WTC11 (cell line): ENCODE measurements at regions not wholly inside any gene's neighbourhood (a gene's known extent, or its start where the extent isn't known, plus 50 kb on each side); places are given as distances from the start of the nearest gene placed in this dataset.

Experiments used
- CREB1 ChIP-seq: sonication (generic); formaldehyde crosslinking; IDR thresholded peaks from 2 replicates; pipeline ENCODE4 v1.8.0; 2023; ENCODE audit warnings: mild to moderate bottlenecking, missing genetic modification reagents
- GTF2I ChIP-seq: fragments of 250-450 bp; sonication (Bioruptor Pico); conservative IDR thresholded peaks from 2 replicates; pipeline ENCODE4 v1.4.0; 2021; ENCODE audit warnings: mild to moderate bottlenecking
- NFE2L1 ChIP-seq: sonication (generic); formaldehyde crosslinking; IDR thresholded peaks from 2 replicates; pipeline ENCODE4 v1.8.1; 2023; ENCODE audit warnings: missing genetic modification reagents
- ZBTB21 ChIP-seq: sonication (generic); formaldehyde crosslinking; IDR thresholded peaks from 2 replicates; pipeline ENCODE4 v1.8.1; 2023; ENCODE audit warnings: mild to moderate bottlenecking, missing genetic modification reagents, borderline replicate concordance
- TF ChIP-seq, protein P1 (sequence below): sonication (generic); formaldehyde crosslinking; IDR thresholded peaks from 2 replicates; pipeline ENCODE4 v1.8.0; 2022; ENCODE audit warnings: mild to moderate bottlenecking, missing genetic modification reagents
- TF ChIP-seq, protein P2 (sequence below): fragments of 200-600 bp; IDR thresholded peaks from 2 replicates; pipeline ENCODE4 v1.8.0; 2022; ENCODE audit warnings: antibody characterized with exemption
- TF ChIP-seq, protein P3 (sequence below): sonication (generic); formaldehyde crosslinking; IDR thresholded peaks from 2 replicates; pipeline ENCODE4 v1.8.0; 2022; ENCODE audit warnings: mild to moderate bottlenecking, missing genetic modification reagents
- TF ChIP-seq, protein P4 (sequence below): sonication (generic); formaldehyde crosslinking; IDR thresholded peaks from 2 replicates; pipeline ENCODE4 v1.8.1; 2022; ENCODE audit warnings: low read depth, mild to moderate bottlenecking, moderate library complexity, missing genetic modification reagents, borderline replicate concordance
- TF ChIP-seq, protein P5 (sequence below): sonication (generic); formaldehyde crosslinking; IDR thresholded peaks from 2 replicates; pipeline ENCODE4 v1.8.1; 2022; ENCODE audit warnings: low read depth, missing genetic modification reagents, borderline replicate concordance
- TF ChIP-seq, protein P6 (sequence below): sonication (generic); formaldehyde crosslinking; IDR thresholded peaks from 2 replicates; pipeline ENCODE4 v1.8.1; 2023; ENCODE audit warnings: mild to moderate bottlenecking, moderate library complexity, missing genetic modification reagents

DNA sequence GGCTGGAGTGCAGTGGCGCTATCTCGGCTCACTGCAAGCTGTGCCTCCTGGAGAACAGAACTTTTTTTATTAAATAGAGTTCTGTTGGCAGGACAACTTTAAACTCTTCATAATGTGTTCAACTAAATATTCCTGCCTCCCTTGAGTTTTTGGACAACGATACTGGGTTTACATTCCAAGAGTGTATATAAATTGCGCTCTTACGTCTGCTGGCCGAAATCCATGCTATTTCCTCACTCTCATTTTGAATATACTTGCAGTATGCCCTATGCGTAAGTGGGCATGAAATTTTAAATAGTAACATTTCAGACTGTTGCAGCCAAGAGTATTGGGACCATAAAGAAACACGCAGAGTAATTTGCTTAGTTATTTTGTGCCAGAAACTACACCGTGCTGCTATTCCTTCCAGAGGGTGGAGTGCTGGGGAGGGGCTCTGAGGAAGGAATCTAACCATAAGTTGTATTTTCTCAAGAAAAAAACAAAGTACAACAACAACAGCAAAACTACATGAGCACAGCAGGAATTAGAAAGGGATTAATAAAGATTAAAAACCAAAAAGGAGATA is 480.0 kb downstream of the NLGN4X start:
- TF ChIP-seq, protein P1, sequence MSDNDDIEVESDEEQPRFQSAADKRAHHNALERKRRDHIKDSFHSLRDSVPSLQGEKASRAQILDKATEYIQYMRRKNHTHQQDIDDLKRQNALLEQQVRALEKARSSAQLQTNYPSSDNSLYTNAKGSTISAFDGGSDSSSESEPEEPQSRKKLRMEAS (CRISPR knock-in tag): no peak
- TF ChIP-seq, protein P2, sequence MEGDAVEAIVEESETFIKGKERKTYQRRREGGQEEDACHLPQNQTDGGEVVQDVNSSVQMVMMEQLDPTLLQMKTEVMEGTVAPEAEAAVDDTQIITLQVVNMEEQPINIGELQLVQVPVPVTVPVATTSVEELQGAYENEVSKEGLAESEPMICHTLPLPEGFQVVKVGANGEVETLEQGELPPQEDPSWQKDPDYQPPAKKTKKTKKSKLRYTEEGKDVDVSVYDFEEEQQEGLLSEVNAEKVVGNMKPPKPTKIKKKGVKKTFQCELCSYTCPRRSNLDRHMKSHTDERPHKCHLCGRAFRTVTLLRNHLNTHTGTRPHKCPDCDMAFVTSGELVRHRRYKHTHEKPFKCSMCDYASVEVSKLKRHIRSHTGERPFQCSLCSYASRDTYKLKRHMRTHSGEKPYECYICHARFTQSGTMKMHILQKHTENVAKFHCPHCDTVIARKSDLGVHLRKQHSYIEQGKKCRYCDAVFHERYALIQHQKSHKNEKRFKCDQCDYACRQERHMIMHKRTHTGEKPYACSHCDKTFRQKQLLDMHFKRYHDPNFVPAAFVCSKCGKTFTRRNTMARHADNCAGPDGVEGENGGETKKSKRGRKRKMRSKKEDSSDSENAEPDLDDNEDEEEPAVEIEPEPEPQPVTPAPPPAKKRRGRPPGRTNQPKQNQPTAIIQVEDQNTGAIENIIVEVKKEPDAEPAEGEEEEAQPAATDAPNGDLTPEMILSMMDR: no peak
- TF ChIP-seq ZBTB21 (CRISPR knock-in tag) (no peak), NFE2L1 (CRISPR knock-in tag) (no peak), CREB1 (no peak), GTF2I (CRISPR knock-in tag) (no peak)
- TF ChIP-seq, protein P3, sequence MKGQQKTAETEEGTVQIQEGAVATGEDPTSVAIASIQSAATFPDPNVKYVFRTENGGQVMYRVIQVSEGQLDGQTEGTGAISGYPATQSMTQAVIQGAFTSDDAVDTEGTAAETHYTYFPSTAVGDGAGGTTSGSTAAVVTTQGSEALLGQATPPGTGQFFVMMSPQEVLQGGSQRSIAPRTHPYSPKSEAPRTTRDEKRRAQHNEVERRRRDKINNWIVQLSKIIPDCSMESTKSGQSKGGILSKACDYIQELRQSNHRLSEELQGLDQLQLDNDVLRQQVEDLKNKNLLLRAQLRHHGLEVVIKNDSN (CRISPR knock-in tag): no peak
- TF ChIP-seq, protein P4, sequence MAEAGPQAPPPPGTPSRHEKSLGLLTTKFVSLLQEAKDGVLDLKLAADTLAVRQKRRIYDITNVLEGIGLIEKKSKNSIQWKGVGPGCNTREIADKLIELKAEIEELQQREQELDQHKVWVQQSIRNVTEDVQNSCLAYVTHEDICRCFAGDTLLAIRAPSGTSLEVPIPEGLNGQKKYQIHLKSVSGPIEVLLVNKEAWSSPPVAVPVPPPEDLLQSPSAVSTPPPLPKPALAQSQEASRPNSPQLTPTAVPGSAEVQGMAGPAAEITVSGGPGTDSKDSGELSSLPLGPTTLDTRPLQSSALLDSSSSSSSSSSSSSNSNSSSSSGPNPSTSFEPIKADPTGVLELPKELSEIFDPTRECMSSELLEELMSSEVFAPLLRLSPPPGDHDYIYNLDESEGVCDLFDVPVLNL (CRISPR knock-in tag): no peak
- TF ChIP-seq, protein P5, sequence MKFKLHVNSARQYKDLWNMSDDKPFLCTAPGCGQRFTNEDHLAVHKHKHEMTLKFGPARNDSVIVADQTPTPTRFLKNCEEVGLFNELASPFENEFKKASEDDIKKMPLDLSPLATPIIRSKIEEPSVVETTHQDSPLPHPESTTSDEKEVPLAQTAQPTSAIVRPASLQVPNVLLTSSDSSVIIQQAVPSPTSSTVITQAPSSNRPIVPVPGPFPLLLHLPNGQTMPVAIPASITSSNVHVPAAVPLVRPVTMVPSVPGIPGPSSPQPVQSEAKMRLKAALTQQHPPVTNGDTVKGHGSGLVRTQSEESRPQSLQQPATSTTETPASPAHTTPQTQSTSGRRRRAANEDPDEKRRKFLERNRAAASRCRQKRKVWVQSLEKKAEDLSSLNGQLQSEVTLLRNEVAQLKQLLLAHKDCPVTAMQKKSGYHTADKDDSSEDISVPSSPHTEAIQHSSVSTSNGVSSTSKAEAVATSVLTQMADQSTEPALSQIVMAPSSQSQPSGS (CRISPR knock-in tag): no peak
- TF ChIP-seq, protein P6, sequence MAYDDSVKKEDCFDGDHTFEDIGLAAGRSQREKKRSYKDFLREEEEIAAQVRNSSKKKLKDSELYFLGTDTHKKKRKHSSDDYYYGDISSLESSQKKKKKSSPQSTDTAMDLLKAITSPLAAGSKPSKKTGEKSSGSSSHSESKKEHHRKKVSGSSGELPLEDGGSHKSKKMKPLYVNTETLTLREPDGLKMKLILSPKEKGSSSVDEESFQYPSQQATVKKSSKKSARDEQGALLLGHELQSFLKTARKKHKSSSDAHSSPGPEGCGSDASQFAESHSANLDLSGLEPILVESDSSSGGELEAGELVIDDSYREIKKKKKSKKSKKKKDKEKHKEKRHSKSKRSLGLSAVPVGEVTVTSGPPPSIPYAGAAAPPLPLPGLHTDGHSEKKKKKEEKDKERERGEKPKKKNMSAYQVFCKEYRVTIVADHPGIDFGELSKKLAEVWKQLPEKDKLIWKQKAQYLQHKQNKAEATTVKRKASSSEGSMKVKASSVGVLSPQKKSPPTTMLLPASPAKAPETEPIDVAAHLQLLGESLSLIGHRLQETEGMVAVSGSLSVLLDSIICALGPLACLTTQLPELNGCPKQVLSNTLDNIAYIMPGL (CRISPR knock-in tag): no peak
